CD4-positive, alpha-beta T cell (primary cell): ENCODE measurements at regions not wholly inside any gene's neighbourhood (a gene's known extent, or its start where the extent isn't known, plus 50 kb on each side); places are given as distances from the start of the nearest gene placed in this dataset.

Experiments used
- ATAC-seq: fragments of 200-7000 bp; cut with Tn5 transposase; one replicate; pipeline ENCODE4 v1.10.0; 2022; ENCODE audit warnings: mild to moderate bottlenecking; ENCODE audit not compliant: poor library complexity
- CTCF ChIA-PET: fragments of 350-600 bp; sonication (Branson Sonifier 250); formaldehyde crosslinking; loops from one replicate; lab custom pipeline; 2021; ENCODE audit warnings: antibody characterized with exemption, inconsistent platforms; lab: Charles Lee
- POLR2A ChIA-PET: fragments of 350-600 bp; sonication (Branson Sonifier 250); formaldehyde crosslinking; loops from one replicate; lab custom pipeline; 2021; ENCODE audit warnings: antibody characterized with exemption, inconsistent platforms; lab: Charles Lee
- DNase-seq, 14 experiments: peaks; one replicate each; pipeline ENCODE4 v3.0.0-alpha.2; 2013 to 2020; ENCODE audit warnings: mixed read lengths in 2 of 14
- H3K27ac ChIP-seq, 2 donors: one replicate each; pipeline versions ENCODE4 v1.5.1 to v1.7.0; 2013; ENCODE audit warnings: low read length in 2 of 2, low read depth in 1 of 2, mild to moderate bottlenecking in 1 of 2
- H3K27me3 ChIP-seq, 2 experiments: 1 replicate in 1 of 2; 2 replicates in 1 of 2; pipeline versions ENCODE4 v1.6.1 to v1.7.0; 2013; ENCODE audit warnings: low read length in 2 of 2, control low read depth in 1 of 2, mild to moderate bottlenecking in 1 of 2, moderate library complexity in 1 of 2; ENCODE audit not compliant: insufficient read depth in 2 of 2, control insufficient read depth in 1 of 2
- H3K36me3 ChIP-seq: one replicate; pipeline ENCODE4 v1.6.1; 2013; ENCODE audit warnings: low read length, control low read depth; ENCODE audit not compliant: insufficient read depth
- H3K4me1 ChIP-seq: one replicate; pipeline ENCODE4 v1.6.1; 2013; ENCODE audit warnings: low read length, control low read depth; ENCODE audit not compliant: insufficient read depth
- H3K4me3 ChIP-seq: one replicate; pipeline ENCODE4 v1.5.1; 2013; ENCODE audit warnings: mild to moderate bottlenecking, low read length, moderate library complexity
- H3K9me3 ChIP-seq, 2 experiments: 1 replicate in 1 of 2; 2 replicates in 1 of 2; pipeline versions ENCODE4 v1.6.1 to v1.7.0; 2013; ENCODE audit warnings: low read length in 2 of 2, mild to moderate bottlenecking in 2 of 2, control low read depth in 1 of 2, moderate library complexity in 1 of 2; ENCODE audit not compliant: control insufficient read depth in 1 of 2, insufficient read depth in 1 of 2
- H3K27ac Mint-ChIP-seq: one replicate; pipeline ENCODE4 v1.8.0; 2020; ENCODE audit warnings: mixed read lengths
- H3K27me3 Mint-ChIP-seq: one replicate; pipeline ENCODE4 v1.8.0; 2021; ENCODE audit warnings: mixed read lengths
- H3K36me3 Mint-ChIP-seq: one replicate; pipeline ENCODE4 v1.8.0; 2021; ENCODE audit warnings: low read depth, mixed read lengths
- H3K4me1 Mint-ChIP-seq: one replicate; pipeline ENCODE4 v1.8.0; 2021; ENCODE audit warnings: low read depth, mixed read lengths
- H3K4me3 Mint-ChIP-seq: one replicate; pipeline ENCODE4 v1.8.0; 2020; ENCODE audit warnings: mild to moderate bottlenecking, mixed read lengths
- H3K9me3 Mint-ChIP-seq: one replicate; pipeline ENCODE4 v1.8.0; 2020; ENCODE audit warnings: mixed read lengths
- CTCF ChIP-seq: fragments of 200-600 bp; IDR thresholded peaks from one replicate; pipeline ENCODE4 v1.8.0; 2022; ENCODE audit warnings: antibody characterized with exemption, mild to moderate bottlenecking
- intact Hi-C, 2 experiments: fragments of 100-400 bp; cut with DNase I in 1 of 2; cut with micrococcal nuclease in 1 of 2; formaldehyde crosslinking; loops; one replicate each; pipeline versions ENCODE4 v1.15.1 to v1.9.0; 2023 to 2025; cut with DNase I, micrococcal nuclease

DNA sequence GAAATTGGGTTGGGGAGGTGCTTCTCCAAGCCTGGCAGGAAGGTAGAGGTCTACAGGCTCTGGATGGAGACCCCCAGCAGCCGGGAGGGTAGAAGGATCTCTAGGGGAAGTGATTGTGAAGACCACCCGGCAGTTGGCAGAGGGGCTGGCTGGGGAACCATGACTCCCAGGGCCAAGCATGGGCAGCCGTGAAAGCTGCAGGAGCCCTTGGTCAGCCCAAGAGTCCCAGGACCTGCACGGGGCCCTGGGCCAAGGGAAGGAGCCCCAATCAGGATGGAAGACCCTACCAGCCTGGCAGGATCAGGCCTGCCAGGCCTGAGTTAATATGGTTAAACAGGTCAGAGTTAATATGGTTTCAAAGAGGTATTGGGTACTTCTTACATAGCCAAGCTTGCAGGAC, 126.3 kb upstream of the NANOS1 start:
- TF ChIP-seq CTCF: no peak
- no peaks in the 10 kb centered on the region for H3K9me3 ChIP-seq
- CTCF ChIA-PET: no interaction called here
- ATAC-seq (no peak), DNase-seq (no peak)
- Mint-ChIP-seq H3K9me3 (no peaks in the 10 kb centered on the region), H3K27me3 (peaks cover 38% of the 10 kb centered on the region), H3K4me3 (no peak overlapping the region), H3K36me3 (no peaks in the 10 kb centered on the region), H3K4me1 (no peaks in the 10 kb centered on the region), H3K27ac (no peak overlapping the region)
- no peak overlapping the region for H3K4me3 ChIP-seq
- intact Hi-C loops: no loop called here
- no peaks in the 10 kb centered on the region for H3K4me1 ChIP-seq
- POLR2A ChIA-PET: no interaction called here
- no peak overlapping the region for H3K27ac ChIP-seq
- H3K27me3 ChIP-seq: peaks cover 3% of the 10 kb centered on the region in 2 experiments
- no peaks in the 10 kb centered on the region for H3K36me3 ChIP-seq

DNA sequence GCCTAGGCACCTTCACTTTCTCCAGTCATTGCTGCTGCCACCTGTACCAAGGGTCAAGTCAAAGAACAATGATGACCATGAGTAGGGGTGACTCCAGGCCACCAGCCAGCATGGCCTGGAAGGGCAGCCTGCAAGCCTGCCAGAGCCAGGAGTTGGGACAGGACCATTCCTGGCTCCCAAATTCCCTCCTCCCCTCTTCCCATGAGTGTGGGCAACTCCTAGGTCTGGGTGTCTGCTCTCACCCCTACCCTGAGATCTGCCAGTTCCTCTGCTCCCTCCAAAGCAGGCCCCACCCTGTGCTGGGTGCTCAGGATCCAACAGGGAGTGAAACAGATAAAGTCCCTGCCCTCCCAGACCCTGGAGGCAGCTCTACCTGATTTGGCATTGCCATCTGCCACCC, 125.8 kb upstream of the NANOS1 start:
- Mint-ChIP-seq H3K4me1 (no peaks in the 10 kb centered on the region), H3K4me3 (no peak overlapping the region), H3K9me3 (no peaks in the 10 kb centered on the region), H3K27ac (no peak overlapping the region), H3K36me3 (no peaks in the 10 kb centered on the region), H3K27me3 (peaks cover 38% of the 10 kb centered on the region)
- H3K4me3 ChIP-seq: no peak overlapping the region
- H3K9me3 ChIP-seq: no peaks in the 10 kb centered on the region
- no peaks in the 10 kb centered on the region for H3K36me3 ChIP-seq
- TF ChIP-seq CTCF: no peak
- ChIA-PET POLR2A (no interaction called here), CTCF (no interaction called here)
- H3K27ac ChIP-seq: no peak overlapping the region
- ATAC-seq: no peak
- H3K27me3 ChIP-seq: peaks cover 3% of the 10 kb centered on the region in 2 experiments
- intact Hi-C loops: no loop called here
- no peak for DNase-seq
- H3K4me1 ChIP-seq: no peaks in the 10 kb centered on the region

- Histone ChIP-seq H3K27me3 (peaks cover 3% of the 10 kb centered on the region in 2 experiments), H3K9me3 (no peaks in the 10 kb centered on the region), H3K4me3 (no peak overlapping the region), H3K36me3 (no peaks in the 10 kb centered on the region), H3K4me1 (no peaks in the 10 kb centered on the region), H3K27ac (peak overlapping the region in 1 of 2 donors; percentile 11)
- Mint-ChIP-seq H3K27me3 (peaks cover 38% of the 10 kb centered on the region), H3K4me1 (no peaks in the 10 kb centered on the region), H3K27ac (no peak overlapping the region), H3K4me3 (no peak overlapping the region), H3K9me3 (no peaks in the 10 kb centered on the region), H3K36me3 (no peaks in the 10 kb centered on the region)
- ATAC-seq (no peak), DNase-seq (no peak)
- intact Hi-C loops: no loop called here
- ChIA-PET CTCF (no interaction called here), POLR2A (no interaction called here)
- TF ChIP-seq CTCF: no peak
Observed at GRCh38 chr10:118904286-118904685, 125.2 kb upstream of the NANOS1 start.
